Osteocyte (in vitro differentiated cells): ENCODE measurements at regions not wholly inside any gene's neighbourhood (a gene's known extent, or its start where the extent isn't known, plus 50 kb on each side); places are given as distances from the start of the nearest gene placed in this dataset.

Source experiments
- DNase-seq: peaks from one replicate; pipeline ENCODE4 v3.0.0; 2021; ENCODE audit warnings: mixed read lengths; ENCODE audit not compliant: unreplicated experiment; ENCODE audit errors: extremely low spot score
- H3K27ac Mint-ChIP-seq: one replicate; pipeline ENCODE4 v1.8.0; 2021; ENCODE audit warnings: mild to moderate bottlenecking, mixed read lengths; ENCODE audit not compliant: unreplicated experiment
- H3K27me3 Mint-ChIP-seq: one replicate; pipeline ENCODE4 v1.8.0; 2021; ENCODE audit warnings: mixed read lengths; ENCODE audit not compliant: unreplicated experiment
- H3K36me3 Mint-ChIP-seq: one replicate; pipeline ENCODE4 v1.8.0; 2021; ENCODE audit warnings: mixed read lengths; ENCODE audit not compliant: unreplicated experiment
- H3K4me1 Mint-ChIP-seq: one replicate; pipeline ENCODE4 v1.8.0; 2021; ENCODE audit warnings: mixed read lengths; ENCODE audit not compliant: unreplicated experiment
- H3K4me3 Mint-ChIP-seq: one replicate; pipeline ENCODE4 v1.8.0; 2021; ENCODE audit warnings: mild to moderate bottlenecking, moderate library complexity, mixed read lengths; ENCODE audit not compliant: unreplicated experiment
- H3K9me3 Mint-ChIP-seq: one replicate; pipeline ENCODE4 v1.8.0; 2021; ENCODE audit warnings: mixed read lengths; ENCODE audit not compliant: unreplicated experiment
- TF ChIP-seq, protein P1 (sequence below): fragments of 200-600 bp; sonication (generic); IDR thresholded peaks from 2 replicates; pipeline ENCODE4 v1.5.0; 2021; ENCODE audit warnings: antibody characterized with exemption, mild to moderate bottlenecking, moderate library complexity

GRCh38 chr11:104761511-104761910 is 136.7 kb downstream of the CASP12 start:
- Mint-ChIP-seq H3K36me3 (no peaks in the 10 kb centered on the region), H3K27me3 (no peaks in the 10 kb centered on the region), H3K9me3 (peaks cover 15% of the 10 kb centered on the region), H3K4me1 (no peaks in the 10 kb centered on the region), H3K27ac (no peak overlapping the region), H3K4me3 (no peak overlapping the region)
- no peak for DNase-seq
- TF ChIP-seq, protein P1, sequence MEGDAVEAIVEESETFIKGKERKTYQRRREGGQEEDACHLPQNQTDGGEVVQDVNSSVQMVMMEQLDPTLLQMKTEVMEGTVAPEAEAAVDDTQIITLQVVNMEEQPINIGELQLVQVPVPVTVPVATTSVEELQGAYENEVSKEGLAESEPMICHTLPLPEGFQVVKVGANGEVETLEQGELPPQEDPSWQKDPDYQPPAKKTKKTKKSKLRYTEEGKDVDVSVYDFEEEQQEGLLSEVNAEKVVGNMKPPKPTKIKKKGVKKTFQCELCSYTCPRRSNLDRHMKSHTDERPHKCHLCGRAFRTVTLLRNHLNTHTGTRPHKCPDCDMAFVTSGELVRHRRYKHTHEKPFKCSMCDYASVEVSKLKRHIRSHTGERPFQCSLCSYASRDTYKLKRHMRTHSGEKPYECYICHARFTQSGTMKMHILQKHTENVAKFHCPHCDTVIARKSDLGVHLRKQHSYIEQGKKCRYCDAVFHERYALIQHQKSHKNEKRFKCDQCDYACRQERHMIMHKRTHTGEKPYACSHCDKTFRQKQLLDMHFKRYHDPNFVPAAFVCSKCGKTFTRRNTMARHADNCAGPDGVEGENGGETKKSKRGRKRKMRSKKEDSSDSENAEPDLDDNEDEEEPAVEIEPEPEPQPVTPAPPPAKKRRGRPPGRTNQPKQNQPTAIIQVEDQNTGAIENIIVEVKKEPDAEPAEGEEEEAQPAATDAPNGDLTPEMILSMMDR = no peak

DNA sequence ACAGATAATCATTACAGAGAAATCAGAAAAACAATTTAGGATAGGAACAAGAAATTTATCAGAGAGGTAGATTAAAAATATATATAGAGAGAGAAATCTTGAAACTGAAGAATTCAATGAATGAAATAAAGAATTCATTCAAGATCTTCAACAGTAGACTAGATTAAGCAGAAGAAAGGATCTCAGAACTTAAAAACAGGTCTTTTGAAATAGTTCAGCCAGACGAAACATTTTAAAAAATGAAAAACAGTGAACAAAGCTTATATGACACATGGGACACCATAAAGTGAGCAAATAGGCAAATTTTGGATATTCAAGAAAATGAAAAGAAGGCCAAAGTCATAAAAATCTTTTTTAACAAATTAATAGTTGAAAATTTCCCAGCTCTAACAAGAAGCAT is 138.8 kb downstream of the CASP12 start:
- no peaks in the 10 kb centered on the region for H3K36me3 Mint-ChIP-seq

DNA sequence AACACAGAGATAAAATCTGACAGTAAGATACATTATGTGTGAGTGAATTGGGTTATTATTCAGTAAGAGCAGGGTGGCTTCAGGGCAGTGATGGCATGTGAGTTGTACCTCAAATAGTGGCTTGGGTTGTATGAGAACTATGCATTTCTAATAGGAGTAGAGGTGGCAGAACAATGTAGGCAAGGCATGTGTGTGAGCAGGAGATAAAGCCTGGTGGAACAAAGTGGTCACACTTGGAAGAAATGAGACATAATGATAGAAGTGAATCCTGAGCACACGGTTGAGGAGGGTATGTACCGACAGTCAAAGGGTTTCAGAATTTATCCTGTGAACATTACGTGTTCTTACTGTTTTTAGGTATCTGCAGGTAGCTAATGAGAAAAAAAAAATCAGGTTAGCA is 159.3 kb downstream of the CASP12 start:
- H3K4me3 Mint-ChIP-seq = no peak overlapping the region
- H3K4me1 Mint-ChIP-seq = no peaks in the 10 kb centered on the region
- no peaks in the 10 kb centered on the region for H3K36me3 Mint-ChIP-seq
- no peak for DNase-seq
- H3K9me3 Mint-ChIP-seq = no peaks in the 10 kb centered on the region
- H3K27me3 Mint-ChIP-seq = no peaks in the 10 kb centered on the region
- no peak overlapping the region for H3K27ac Mint-ChIP-seq
- TF ChIP-seq, protein P1 = no peak

More for the DNA sequence above, 138.8 kb downstream of the CASP12 start:
- TF ChIP-seq, protein P1 = no peak
- Mint-ChIP-seq H3K4me1 (no peaks in the 10 kb centered on the region), H3K9me3 (peaks cover 15% of the 10 kb centered on the region), H3K27me3 (no peaks in the 10 kb centered on the region), H3K27ac (no peak overlapping the region), H3K4me3 (no peak overlapping the region)
- no peak for DNase-seq

GRCh38 chr11:104738208-104738607 is 160.1 kb downstream of the CASP12 start:
- H3K4me3 Mint-ChIP-seq = no peak overlapping the region
- no peaks in the 10 kb centered on the region for H3K36me3 Mint-ChIP-seq
- H3K9me3 Mint-ChIP-seq = no peaks in the 10 kb centered on the region
- H3K27me3 Mint-ChIP-seq = no peaks in the 10 kb centered on the region
- DNase-seq = no peak
- no peaks in the 10 kb centered on the region for H3K4me1 Mint-ChIP-seq
- H3K27ac Mint-ChIP-seq = no peak overlapping the region
- TF ChIP-seq, protein P1 = no peak

GRCh38 chr11:104736502-104736901 is 161.8 kb downstream of the CASP12 start:
- DNase-seq = no peak
- Mint-ChIP-seq H3K4me3 (no peak overlapping the region), H3K4me1 (no peaks in the 10 kb centered on the region), H3K36me3 (no peaks in the 10 kb centered on the region), H3K27ac (no peak overlapping the region), H3K9me3 (no peaks in the 10 kb centered on the region), H3K27me3 (no peaks in the 10 kb centered on the region)
- TF ChIP-seq, protein P1 = no peak
